Lower lobe of right lung (tissue), 2 donors: ENCODE measurements at regions not wholly inside any gene's neighbourhood (a gene's known extent, or its start where the extent isn't known, plus 50 kb on each side); places are given as distances from the start of the nearest gene placed in this dataset.

ENCODE experiments used
- ATAC-seq, 2 donors: fragments of 200-7000 bp; cut with Tn5 transposase; one replicate each; pipeline ENCODE4 v1.9.1; 2020 to 2022; ENCODE audit warnings: mild to moderate bottlenecking in 2 of 2, moderate library complexity in 2 of 2
- DNase-seq: peaks from one replicate; pipeline ENCODE4 v3.0.0-alpha.2; 2020
- H3K27ac ChIP-seq: fragments of 200-600 bp; one replicate; pipeline ENCODE4 v1.8.0; 2022
- H3K27me3 ChIP-seq: fragments of 200-600 bp; one replicate; pipeline ENCODE4 v1.8.0; 2022; ENCODE audit warnings: low read depth
- H3K36me3 ChIP-seq: fragments of 200-600 bp; one replicate; pipeline ENCODE4 v1.8.0; 2022; ENCODE audit warnings: mild to moderate bottlenecking
- H3K4me1 ChIP-seq: fragments of 200-600 bp; one replicate; pipeline ENCODE4 v1.8.0; 2022
- H3K4me3 ChIP-seq: fragments of 200-600 bp; one replicate; pipeline ENCODE4 v1.8.0; 2022; ENCODE audit warnings: mild to moderate bottlenecking
- H3K9me3 ChIP-seq: fragments of 200-600 bp; one replicate; pipeline ENCODE4 v1.8.0; 2022
- CTCF ChIP-seq: fragments of 200-600 bp; IDR thresholded peaks from one replicate; pipeline ENCODE4 v1.8.0; 2022; ENCODE audit warnings: antibody characterized with exemption, mild to moderate bottlenecking
- intact Hi-C: fragments of 100-400 bp; cut with DNase I; formaldehyde crosslinking; loops from one replicate; pipeline ENCODE4 v1.11.0; 2022
- donor health status: DM: no; HTN: yes; CAD: no; lungs with severe emphysema.

- Histone ChIP-seq H3K4me3 (no peak overlapping the region), H3K27ac (no peak overlapping the region), H3K27me3 (no peaks in the 10 kb centered on the region), H3K4me1 (no peaks in the 10 kb centered on the region), H3K36me3 (no peaks in the 10 kb centered on the region), H3K9me3 (no peaks in the 10 kb centered on the region)
- no peak for TF ChIP-seq CTCF
- intact Hi-C loops = no loop called here
- no peak for DNase-seq
- ATAC-seq = no peak
Measured at GRCh38 chrX:124594017-124594651, 247.8 kb downstream of the SH2D1A start.

- intact Hi-C loops = no loop called here
Measured at GRCh38 chrX:124605511-124605910, 259.1 kb downstream of the SH2D1A start.

GRCh38 chrX:124606724-124607123 lies 260.4 kb downstream of the SH2D1A start:
- no peaks in the 10 kb centered on the region for H3K9me3 ChIP-seq
- H3K36me3 ChIP-seq = no peaks in the 10 kb centered on the region
- no peak overlapping the region for H3K27ac ChIP-seq
- H3K27me3 ChIP-seq = no peaks in the 10 kb centered on the region
- no peak overlapping the region for H3K4me3 ChIP-seq
- ATAC-seq (no peak), DNase-seq (no peak)
- intact Hi-C loops = no loop called here
- no peak for TF ChIP-seq CTCF
- H3K4me1 ChIP-seq = no peaks in the 10 kb centered on the region

More at GRCh38 chrX:124605511-124605910, 259.1 kb downstream of the SH2D1A start:
- Histone ChIP-seq H3K27ac (no peak overlapping the region), H3K4me3 (no peak overlapping the region), H3K9me3 (no peaks in the 10 kb centered on the region), H3K27me3 (no peaks in the 10 kb centered on the region), H3K36me3 (no peaks in the 10 kb centered on the region), H3K4me1 (no peaks in the 10 kb centered on the region)
- ATAC-seq = no peak
- no peak for TF ChIP-seq CTCF
- no peak for DNase-seq

GRCh38 chrX:124619710-124620109 lies 273.3 kb downstream of the SH2D1A start:
- DNase-seq = no peak
- TF ChIP-seq CTCF = no peak

GRCh38 chrX:124634363-124634762 lies 288.0 kb downstream of the SH2D1A start:
- Histone ChIP-seq H3K4me1 (no peaks in the 10 kb centered on the region), H3K27ac (no peak overlapping the region), H3K27me3 (no peaks in the 10 kb centered on the region), H3K9me3 (no peaks in the 10 kb centered on the region), H3K36me3 (no peaks in the 10 kb centered on the region), H3K4me3 (no peak overlapping the region)
- intact Hi-C loops = no loop called here
- ATAC-seq (no peak), DNase-seq (no peak)
- TF ChIP-seq CTCF = no peak

More at GRCh38 chrX:124619710-124620109, 273.3 kb downstream of the SH2D1A start:
- H3K27me3 ChIP-seq = no peaks in the 10 kb centered on the region
- H3K4me1 ChIP-seq = no peaks in the 10 kb centered on the region
- ATAC-seq = peak in 1 of 2 donors; percentile 45
- intact Hi-C loops = no loop called here
- no peaks in the 10 kb centered on the region for H3K9me3 ChIP-seq
- H3K27ac ChIP-seq = no peak overlapping the region
- H3K36me3 ChIP-seq = no peaks in the 10 kb centered on the region
- no peak overlapping the region for H3K4me3 ChIP-seq
